ENCODE measurements at regions not wholly inside any gene's neighbourhood (a gene's known extent, or its start where the extent isn't known, plus 50 kb on each side); places are given as distances from the start of the nearest gene placed in this dataset.

DNA sequence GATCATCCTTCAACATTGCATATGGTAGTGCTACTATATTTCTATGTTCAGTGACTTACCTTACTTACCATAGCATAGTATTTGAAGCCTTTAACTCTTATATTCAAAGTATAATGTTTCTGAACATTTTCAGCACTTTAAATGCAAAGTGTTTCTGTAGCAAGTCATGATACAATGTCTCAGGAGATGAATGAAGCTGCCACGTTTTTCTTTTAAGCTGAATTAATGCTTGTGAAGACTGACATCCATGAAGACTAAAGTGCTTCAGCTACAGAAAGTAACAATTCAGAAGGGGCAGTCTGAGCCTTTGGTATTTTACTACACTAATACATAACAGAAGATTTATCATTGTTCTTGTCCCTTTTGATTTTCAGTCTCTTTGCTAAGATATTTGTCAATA is 709.1 kb upstream of the ARRDC3 start:
- ChIA-PET POLR2A (no interaction called here), CTCF (no interaction called here)
- DNase-seq (ENCODE audit: low read depth, low spot score) (no peak), ATAC-seq (no peak)
- in situ Hi-C loops (cut with HindIII; ENCODE audit: low pct_unique_long_range_greater_than_20kb, low sequenced_read_pairs), result no loop called here
- no peak for TF ChIP-seq TCF7L2 (IDR thresholded peaks at IDR 0.05; ENCODE audit: low read depth, low read length)
- TF ChIP-seq SIN3A (IDR thresholded peaks at IDR 0.05; ENCODE audit: borderline replicate concordance, insufficient read depth, low read depth, low read length), result no peak
- TF ChIP-seq, protein P1, sequence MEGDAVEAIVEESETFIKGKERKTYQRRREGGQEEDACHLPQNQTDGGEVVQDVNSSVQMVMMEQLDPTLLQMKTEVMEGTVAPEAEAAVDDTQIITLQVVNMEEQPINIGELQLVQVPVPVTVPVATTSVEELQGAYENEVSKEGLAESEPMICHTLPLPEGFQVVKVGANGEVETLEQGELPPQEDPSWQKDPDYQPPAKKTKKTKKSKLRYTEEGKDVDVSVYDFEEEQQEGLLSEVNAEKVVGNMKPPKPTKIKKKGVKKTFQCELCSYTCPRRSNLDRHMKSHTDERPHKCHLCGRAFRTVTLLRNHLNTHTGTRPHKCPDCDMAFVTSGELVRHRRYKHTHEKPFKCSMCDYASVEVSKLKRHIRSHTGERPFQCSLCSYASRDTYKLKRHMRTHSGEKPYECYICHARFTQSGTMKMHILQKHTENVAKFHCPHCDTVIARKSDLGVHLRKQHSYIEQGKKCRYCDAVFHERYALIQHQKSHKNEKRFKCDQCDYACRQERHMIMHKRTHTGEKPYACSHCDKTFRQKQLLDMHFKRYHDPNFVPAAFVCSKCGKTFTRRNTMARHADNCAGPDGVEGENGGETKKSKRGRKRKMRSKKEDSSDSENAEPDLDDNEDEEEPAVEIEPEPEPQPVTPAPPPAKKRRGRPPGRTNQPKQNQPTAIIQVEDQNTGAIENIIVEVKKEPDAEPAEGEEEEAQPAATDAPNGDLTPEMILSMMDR (IDR thresholded peaks at IDR 0.05), result no peak
- Histone ChIP-seq H3K4me1 (ENCODE audit: control insufficient read depth, insufficient read depth, low read length) (no peaks in the 10 kb centered on the region), H3K36me3 (ENCODE audit: control insufficient read depth, insufficient read depth, low read length) (no peaks in the 10 kb centered on the region), H3K9me3 (ENCODE audit: control insufficient read depth, insufficient read depth, low read depth, low read length) (no peaks in the 10 kb centered on the region), H3K4me3 (ENCODE audit: low read depth in 2 of 2, low read length in 2 of 2) (no peak overlapping the region), H3K27me3 (ENCODE audit: control insufficient read depth, insufficient read depth, low read length) (no peaks in the 10 kb centered on the region), H3K27ac (ENCODE audit: low read length) (no peak overlapping the region)
- intact Hi-C loops (cut with micrococcal nuclease; ENCODE audit: unreplicated experiment), result no loop called here
- BruUV-seq (replicated peaks), result no TSS peak

DNA sequence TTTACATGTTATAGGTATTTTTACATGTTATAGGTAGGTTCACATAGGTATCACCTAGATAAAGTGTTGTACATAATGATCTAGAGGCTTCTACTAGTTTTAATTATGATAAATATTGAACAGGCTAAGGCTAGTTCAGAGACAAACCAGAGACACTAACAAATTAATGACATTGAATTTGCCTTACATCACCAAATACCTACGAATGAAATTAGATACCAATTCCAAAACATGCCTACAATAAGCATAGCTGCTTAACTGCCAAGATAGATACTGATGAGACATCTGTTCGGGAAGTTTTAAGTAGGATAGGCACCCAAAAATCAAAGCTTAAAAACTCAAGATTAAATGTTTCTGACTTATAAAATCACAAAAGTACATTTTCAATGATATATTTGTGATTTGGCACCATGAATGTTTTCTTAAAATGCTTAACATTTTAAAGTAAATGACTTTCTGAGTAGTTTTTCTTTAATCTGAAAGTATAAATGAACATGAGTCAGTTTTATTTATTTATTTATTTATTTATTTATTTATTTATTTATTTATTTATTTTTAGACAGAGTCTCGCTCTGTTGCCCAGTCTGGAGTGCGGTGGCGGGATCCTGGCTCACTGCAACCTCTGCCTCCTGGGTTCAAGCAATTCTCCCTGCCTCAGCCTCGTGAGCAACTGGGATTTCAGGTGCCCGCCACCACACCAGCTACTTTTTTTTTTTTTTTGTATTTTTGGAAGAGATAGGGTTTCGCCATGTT is 703.1 kb upstream of the ARRDC3 start:
- POLR2A ChIA-PET, result no interaction called here
- no peak for ATAC-seq
- DNase-seq (ENCODE audit: low read depth, low spot score), result no peak
- TF ChIP-seq, protein P1 (IDR thresholded peaks at IDR 0.05), result no peak
- TF ChIP-seq SIN3A (IDR thresholded peaks at IDR 0.05; ENCODE audit: borderline replicate concordance, insufficient read depth, low read depth, low read length), result no peak
- TF ChIP-seq POLR2AphosphoS5 (IDR thresholded peaks at IDR 0.05; ENCODE audit: low read depth, low read length), result no peak
- TF ChIP-seq, protein P2, sequence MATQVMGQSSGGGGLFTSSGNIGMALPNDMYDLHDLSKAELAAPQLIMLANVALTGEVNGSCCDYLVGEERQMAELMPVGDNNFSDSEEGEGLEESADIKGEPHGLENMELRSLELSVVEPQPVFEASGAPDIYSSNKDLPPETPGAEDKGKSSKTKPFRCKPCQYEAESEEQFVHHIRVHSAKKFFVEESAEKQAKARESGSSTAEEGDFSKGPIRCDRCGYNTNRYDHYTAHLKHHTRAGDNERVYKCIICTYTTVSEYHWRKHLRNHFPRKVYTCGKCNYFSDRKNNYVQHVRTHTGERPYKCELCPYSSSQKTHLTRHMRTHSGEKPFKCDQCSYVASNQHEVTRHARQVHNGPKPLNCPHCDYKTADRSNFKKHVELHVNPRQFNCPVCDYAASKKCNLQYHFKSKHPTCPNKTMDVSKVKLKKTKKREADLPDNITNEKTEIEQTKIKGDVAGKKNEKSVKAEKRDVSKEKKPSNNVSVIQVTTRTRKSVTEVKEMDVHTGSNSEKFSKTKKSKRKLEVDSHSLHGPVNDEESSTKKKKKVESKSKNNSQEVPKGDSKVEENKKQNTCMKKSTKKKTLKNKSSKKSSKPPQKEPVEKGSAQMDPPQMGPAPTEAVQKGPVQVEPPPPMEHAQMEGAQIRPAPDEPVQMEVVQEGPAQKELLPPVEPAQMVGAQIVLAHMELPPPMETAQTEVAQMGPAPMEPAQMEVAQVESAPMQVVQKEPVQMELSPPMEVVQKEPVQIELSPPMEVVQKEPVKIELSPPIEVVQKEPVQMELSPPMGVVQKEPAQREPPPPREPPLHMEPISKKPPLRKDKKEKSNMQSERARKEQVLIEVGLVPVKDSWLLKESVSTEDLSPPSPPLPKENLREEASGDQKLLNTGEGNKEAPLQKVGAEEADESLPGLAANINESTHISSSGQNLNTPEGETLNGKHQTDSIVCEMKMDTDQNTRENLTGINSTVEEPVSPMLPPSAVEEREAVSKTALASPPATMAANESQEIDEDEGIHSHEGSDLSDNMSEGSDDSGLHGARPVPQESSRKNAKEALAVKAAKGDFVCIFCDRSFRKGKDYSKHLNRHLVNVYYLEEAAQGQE (IDR thresholded peaks at IDR 0.05; ENCODE audit: insufficient read depth in 1 of 2, low read depth in 2 of 2, low read length in 1 of 2), result no peak
- no peak for TF ChIP-seq TCF7L2 (IDR thresholded peaks at IDR 0.05; ENCODE audit: low read depth, low read length)
- H3K9me3 ChIP-seq (ENCODE audit: control insufficient read depth, insufficient read depth, low read depth, low read length), result no peaks in the 10 kb centered on the region
- H3K27ac ChIP-seq (ENCODE audit: low read length), result no peak overlapping the region
- intact Hi-C loops (cut with micrococcal nuclease; ENCODE audit: unreplicated experiment), result no loop called here
- H3K27me3 ChIP-seq (ENCODE audit: control insufficient read depth, insufficient read depth, low read length), result no peaks in the 10 kb centered on the region
- BruUV-seq (replicated peaks), result no TSS peak
- in situ Hi-C loops (cut with HindIII; ENCODE audit: low pct_unique_long_range_greater_than_20kb, low sequenced_read_pairs), result no loop called here
- H3K4me1 ChIP-seq (ENCODE audit: control insufficient read depth, insufficient read depth, low read length), result peaks cover 6% of the 10 kb centered on the region
- CTCF ChIA-PET, result no interaction called here
- no peak overlapping the region for H3K4me3 ChIP-seq (ENCODE audit: low read depth in 2 of 2, low read length in 2 of 2)
- no peaks in the 10 kb centered on the region for H3K36me3 ChIP-seq (ENCODE audit: control insufficient read depth, insufficient read depth, low read length)
